SK-N-SH treated with all-trans-retinoic acid at 6 μM for 48 hours (cell line): ENCODE measurements at regions not wholly inside any gene's neighbourhood (a gene's known extent, or its start where the extent isn't known, plus 50 kb on each side); places are given as distances from the start of the nearest gene placed in this dataset.

Experiments used
- ARNTL ChIP-seq: fragments of 450-650 bp; formaldehyde crosslinking; IDR thresholded peaks from 2 replicates; pipeline ENCODE4 v1.5.0; 2020; ENCODE audit warnings: low read depth, mild to moderate bottlenecking, moderate library complexity, borderline replicate concordance
- BACH2 ChIP-seq: fragments of 250-450 bp; sonication (Bioruptor Pico); IDR thresholded peaks from 2 replicates; pipeline ENCODE4 v1.9.0; 2021; ENCODE audit warnings: mild to moderate bottlenecking, borderline replicate concordance
- OSR1 ChIP-seq: fragments of 250-450 bp; sonication (Bioruptor Pico); IDR thresholded peaks from 2 replicates; pipeline ENCODE4 v1.8.0; 2022; ENCODE audit warnings: moderate library complexity, mild to moderate bottlenecking, inconsistent platforms
- RARB ChIP-seq: fragments of 250-450 bp; sonication (Bioruptor Pico); IDR thresholded peaks from 2 replicates; pipeline ENCODE4 v1.8.0; 2021; ENCODE audit warnings: mild to moderate bottlenecking, moderate library complexity
- ZC3H10 ChIP-seq: fragments of 250-450 bp; sonication (Bioruptor Pico); IDR thresholded peaks from 2 replicates; pipeline ENCODE4 v1.5.1; 2021; ENCODE audit warnings: mild to moderate bottlenecking, moderate library complexity
- ZFP30 ChIP-seq: fragments of 450-650 bp; formaldehyde crosslinking; IDR thresholded peaks from 2 replicates; pipeline ENCODE4 v1.5.0; 2022; ENCODE audit warnings: mild to moderate bottlenecking, moderate library complexity
- ZNF70 ChIP-seq: fragments of 450-650 bp; formaldehyde crosslinking; IDR thresholded peaks from 2 replicates; pipeline ENCODE4 v1.5.0; 2020; ENCODE audit warnings: mild to moderate bottlenecking, moderate library complexity
- TF ChIP-seq, protein P1 (sequence below): fragments of 250-450 bp; sonication (Bioruptor Pico); IDR thresholded peaks from 2 replicates; pipeline ENCODE4 v1.8.0; 2020; ENCODE audit warnings: mild to moderate bottlenecking, moderate library complexity, borderline replicate concordance

DNA sequence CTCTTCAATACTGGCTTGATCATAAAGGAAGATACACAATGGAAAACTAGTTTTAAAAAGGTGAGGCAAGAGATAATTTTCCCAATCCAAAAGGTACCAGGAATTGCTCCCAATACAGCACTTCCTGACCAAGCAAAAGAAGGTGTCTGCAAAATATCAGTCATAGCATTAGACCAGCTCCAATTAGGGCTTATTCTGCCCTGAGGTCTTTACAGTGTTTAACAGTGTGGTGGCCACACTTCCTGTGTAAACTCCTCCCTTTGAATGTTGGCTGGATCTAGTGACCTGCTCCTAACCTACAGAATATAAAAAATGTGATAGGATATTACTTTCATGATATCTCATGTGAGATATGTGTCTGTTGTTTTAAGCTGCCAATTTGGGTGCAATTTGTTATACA is 57.1 kb upstream of the BTN3A2 start:
- TF ChIP-seq OSR1 (no peak), RARB (CRISPR knock-in tag) (no peak), BACH2 (CRISPR knock-in tag) (no peak), ZFP30 (CRISPR knock-in tag) (no peak), ARNTL (CRISPR knock-in tag) (no peak), ZNF70 (CRISPR knock-in tag) (0 out of 2 replicates have a peak, but pooled peaks have one; percentile 10), ZC3H10 (CRISPR knock-in tag) (no peak)
- TF ChIP-seq, protein P1, sequence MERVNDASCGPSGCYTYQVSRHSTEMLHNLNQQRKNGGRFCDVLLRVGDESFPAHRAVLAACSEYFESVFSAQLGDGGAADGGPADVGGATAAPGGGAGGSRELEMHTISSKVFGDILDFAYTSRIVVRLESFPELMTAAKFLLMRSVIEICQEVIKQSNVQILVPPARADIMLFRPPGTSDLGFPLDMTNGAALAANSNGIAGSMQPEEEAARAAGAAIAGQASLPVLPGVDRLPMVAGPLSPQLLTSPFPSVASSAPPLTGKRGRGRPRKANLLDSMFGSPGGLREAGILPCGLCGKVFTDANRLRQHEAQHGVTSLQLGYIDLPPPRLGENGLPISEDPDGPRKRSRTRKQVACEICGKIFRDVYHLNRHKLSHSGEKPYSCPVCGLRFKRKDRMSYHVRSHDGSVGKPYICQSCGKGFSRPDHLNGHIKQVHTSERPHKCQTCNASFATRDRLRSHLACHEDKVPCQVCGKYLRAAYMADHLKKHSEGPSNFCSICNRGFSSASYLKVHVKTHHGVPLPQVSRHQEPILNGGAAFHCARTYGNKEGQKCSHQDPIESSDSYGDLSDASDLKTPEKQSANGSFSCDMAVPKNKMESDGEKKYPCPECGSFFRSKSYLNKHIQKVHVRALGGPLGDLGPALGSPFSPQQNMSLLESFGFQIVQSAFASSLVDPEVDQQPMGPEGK (CRISPR knock-in tag): no peak
